HepG2 (cell line): ENCODE measurements at regions not wholly inside any gene's neighbourhood (a gene's known extent, or its start where the extent isn't known, plus 50 kb on each side); places are given as distances from the start of the nearest gene placed in this dataset.

ENCODE experiments used
- ATAC-seq: fragments of 200-7000 bp; cut with Tn5 transposase; 3 replicates; pipeline ENCODE4 v1.9.1; 2020; ENCODE audit warnings: mild to moderate bottlenecking, moderate library complexity
- BruUV-seq: library from RNA; stranded (reverse); fragments of 400-500 nt; replicated peaks from 2 replicates; lab custom pipeline; 2021; lab: Mats Ljungman, UMichigan
- CTCF ChIA-PET: fragments of 300-600 bp; formaldehyde crosslinking; extraction: SDS; loops from one replicate; lab custom pipeline; 2021; ENCODE audit warnings: low total read pairs, inconsistent platforms, low intra/inter-chr PET ratio; lab: Yijun Ruan, JAX
- POLR2A ChIA-PET: fragments of 350-600 bp; sonication (Branson Sonifier 250); formaldehyde crosslinking; loops from one replicate; lab custom pipeline; 2020; ENCODE audit warnings: antibody characterized with exemption, inconsistent platforms; lab: Yijun Ruan, JAX
- DNase-seq: peaks from one replicate; pipeline ENCODE4 v3.0.0-alpha.2; 2015; ENCODE audit warnings: low spot score
- FAIRE-seq: peaks from 3 replicates; lab custom pipeline; 2011; peaks lifted over from hg19 to GRCh38; lab: Jason Lieb, UNC
- H2AFZ ChIP-seq: one replicate; pipeline ENCODE4 v1.6.1; 2011; ENCODE audit warnings: low read length, inconsistent platforms
- H3K27ac ChIP-seq: fragments of 300-600 bp; 3 replicates; pipeline ENCODE4 v1.8.0; 2011; ENCODE audit warnings: mixed run types, mild to moderate bottlenecking, mixed read lengths, low read length, inconsistent platforms; ENCODE audit not compliant: insufficient read depth; ENCODE audit errors: extremely low read length
- H3K27me3 ChIP-seq, 2 experiments: fragments of 200-600 bp in 1 of 2; 2 replicates in 1 of 2; 3 replicates in 1 of 2; pipeline versions ENCODE4 v1.6.0 to v1.8.0; 2011; ENCODE audit warnings: low read length in 2 of 2, mild to moderate bottlenecking in 2 of 2, moderate library complexity in 2 of 2, inconsistent platforms in 1 of 2; ENCODE audit not compliant: insufficient read depth in 2 of 2, control insufficient read depth in 1 of 2
- H3K36me3 ChIP-seq, 2 experiments: fragments of 200-600 bp in 1 of 2; replicated peaks in 1 of 2; 2 replicates in 1 of 2; 3 replicates in 1 of 2; pipeline versions ENCODE4 v1.5.1 to v1.8.0; 2011; ENCODE audit warnings: low read length in 2 of 2, inconsistent platforms in 1 of 2; ENCODE audit not compliant: insufficient read depth in 2 of 2, control insufficient read depth in 1 of 2
- H3K4me1 ChIP-seq: 2 replicates; pipeline ENCODE4 v1.5.1; 2012; ENCODE audit warnings: low read length, inconsistent platforms; ENCODE audit not compliant: insufficient read depth
- H3K4me2 ChIP-seq: 2 replicates; pipeline ENCODE4 v1.6.0; 2011; ENCODE audit warnings: low read depth, low read length, inconsistent platforms
- H3K4me3 ChIP-seq, 3 experiments: fragments of 200-600 bp in 1 of 3; sonication (generic), shearing (Covaris generic) in 1 of 3; replicated peaks in 1 of 3; 2 replicates each; pipeline ENCODE4 v1.5.1; 2011 to 2016; ENCODE audit warnings: low read length in 3 of 3, inconsistent platforms in 2 of 3, low read depth in 2 of 3, mild to moderate bottlenecking in 2 of 3, control low read depth in 1 of 3, mixed read lengths in 1 of 3; ENCODE audit not compliant: insufficient read depth in 1 of 3
- H3K79me2 ChIP-seq: one replicate; pipeline ENCODE4 v1.6.1; 2011; ENCODE audit warnings: low read length, inconsistent platforms; ENCODE audit not compliant: insufficient read depth
- H3K9ac ChIP-seq: 2 replicates; pipeline ENCODE4 v1.6.0; 2011; ENCODE audit warnings: mild to moderate bottlenecking, low read depth, low read length, inconsistent platforms; ENCODE audit not compliant: insufficient read depth
- H3K9me3 ChIP-seq: 2 replicates; pipeline ENCODE4 v1.5.1; 2012; ENCODE audit warnings: mild to moderate bottlenecking, low read length
- H4K20me1 ChIP-seq: 2 replicates; pipeline ENCODE4 v1.6.0; 2011; ENCODE audit warnings: inconsistent platforms, mild to moderate bottlenecking, low read length, moderate library complexity; ENCODE audit not compliant: insufficient read depth
- GABPB1 ChIP-seq: IDR thresholded peaks from 2 replicates; pipeline ENCODE4 v1.6.1; 2016; ENCODE audit warnings: mild to moderate bottlenecking, missing genetic modification reagents, moderate library complexity, missing compliant biosample characterization
- IKZF4 ChIP-seq: sonication (generic); formaldehyde crosslinking; IDR thresholded peaks from 2 replicates; pipeline ENCODE4 v1.5.1; 2020; ENCODE audit warnings: borderline replicate concordance, mild to moderate bottlenecking, low read depth, missing genetic modification reagents; ENCODE audit errors: not compliant biosample characterization
- KLF12 ChIP-seq: sonication (generic); formaldehyde crosslinking; IDR thresholded peaks from 2 replicates; pipeline ENCODE4 v1.4.0; 2020; ENCODE audit warnings: missing genetic modification reagents, borderline replicate concordance
- NFKBIZ ChIP-seq: IDR thresholded peaks from 2 replicates; pipeline ENCODE4 v1.6.1; 2018; ENCODE audit warnings: missing genetic modification reagents, missing compliant biosample characterization
- ZNF713 ChIP-seq: sonication (generic); formaldehyde crosslinking; IDR thresholded peaks from 2 replicates; pipeline ENCODE4 v1.4.0; 2020; ENCODE audit warnings: mild to moderate bottlenecking, missing genetic modification reagents
- ZNF883 ChIP-seq: sonication (generic); formaldehyde crosslinking; IDR thresholded peaks from 2 replicates; pipeline ENCODE4 v1.5.1; 2020; ENCODE audit warnings: mild to moderate bottlenecking, missing genetic modification reagents; ENCODE audit errors: not compliant biosample characterization
- WGBS: methylation state at CpG from one replicate; pipeline ENCODE4 v1.1.6; 2017; ENCODE audit warnings: low lambda C conversion rate; 5-methylcytosine and 5-hydroxymethylcytosine counted together
- in situ Hi-C: cut with HindIII; loops from 2 replicates; pipeline ENCODE4 v1.10.0; 2017; ENCODE audit warnings: low pct_unique_long_range_greater_than_20kb; ENCODE audit not compliant: extremely low pct_ligation_motif_present
- intact Hi-C: fragments of 100-400 bp; cut with micrococcal nuclease; formaldehyde crosslinking; loops from one replicate; pipeline ENCODE4 v1.10.0; 2022; ENCODE audit not compliant: unreplicated experiment
- TF ChIP-seq, protein P1 (sequence below): sonication (generic); formaldehyde crosslinking; IDR thresholded peaks from 2 replicates; pipeline ENCODE4 v1.4.0; 2020; ENCODE audit warnings: mild to moderate bottlenecking, missing genetic modification reagents
- TF ChIP-seq, protein P2 (sequence below): sonication (generic); formaldehyde crosslinking; IDR thresholded peaks from 2 replicates; pipeline ENCODE4 v1.5.0; 2020; ENCODE audit warnings: missing genetic modification reagents, mild to moderate bottlenecking, borderline replicate concordance
- TF ChIP-seq, protein P3 (sequence below): sonication (generic); formaldehyde crosslinking; IDR thresholded peaks from 2 replicates; pipeline ENCODE4 v1.9.0; 2022; ENCODE audit warnings: low read depth, missing genetic modification reagents

DNA sequence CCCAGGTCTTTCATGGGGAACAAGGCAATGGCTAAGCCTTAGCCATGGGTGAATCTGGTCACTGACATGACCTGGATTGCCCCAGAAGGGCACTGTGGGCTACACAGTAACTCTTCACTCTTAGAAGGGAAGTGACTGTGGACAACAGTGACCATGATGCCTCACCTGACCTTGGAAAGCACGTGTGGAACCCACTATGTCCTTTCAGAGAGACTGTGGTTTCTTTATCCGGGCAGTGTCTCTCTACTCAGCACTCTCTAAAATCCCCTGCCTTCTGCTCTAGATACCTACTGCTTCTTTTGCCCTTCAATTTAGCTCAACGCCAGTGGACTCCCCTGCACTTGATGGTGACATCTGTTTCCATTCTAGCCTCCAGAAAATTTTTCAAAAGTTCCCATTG, 66.1 kb upstream of the ANKFN1 start (continued):
- TF ChIP-seq ZNF713 (CRISPR knock-in tag) = no peak

DNA sequence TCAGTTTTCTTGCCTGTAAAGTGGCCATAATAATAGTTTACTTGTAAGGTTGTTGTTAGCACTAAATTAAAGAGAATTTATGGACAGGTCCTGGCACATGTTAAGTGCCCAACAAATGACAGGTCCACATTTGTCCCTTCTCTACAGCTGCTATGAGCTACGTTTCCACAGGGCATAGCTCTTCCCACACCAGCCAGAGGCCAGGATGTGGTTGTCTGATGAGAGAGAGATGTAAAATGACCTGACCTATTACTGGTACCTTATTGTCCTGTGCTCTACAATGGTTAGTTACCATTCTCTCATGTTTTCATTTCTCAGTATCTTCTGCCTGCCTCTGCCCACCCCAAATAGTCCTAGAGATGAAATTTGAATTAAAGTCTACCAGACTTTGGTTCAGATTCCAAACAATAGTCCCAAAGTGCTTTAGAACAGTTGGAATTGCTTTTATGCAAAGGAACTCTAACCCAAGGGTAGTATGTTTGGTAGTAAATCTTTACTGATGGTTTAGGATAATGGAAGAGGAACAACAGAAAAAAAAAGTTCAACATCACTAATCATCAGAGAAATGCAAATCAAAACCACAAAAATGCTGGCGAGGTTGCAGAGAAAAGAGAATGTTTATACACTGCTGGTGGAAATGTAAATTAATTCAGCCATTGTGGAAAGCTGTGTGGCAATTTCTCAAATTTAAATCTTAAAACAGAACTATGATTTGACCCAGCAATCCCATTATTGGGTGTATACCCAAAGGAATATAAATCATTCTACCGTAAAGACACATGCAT, 57.1 kb upstream of the ANKFN1 start:
- TF ChIP-seq ZNF883 (CRISPR knock-in tag) = no peak
- TF ChIP-seq, protein P1, sequence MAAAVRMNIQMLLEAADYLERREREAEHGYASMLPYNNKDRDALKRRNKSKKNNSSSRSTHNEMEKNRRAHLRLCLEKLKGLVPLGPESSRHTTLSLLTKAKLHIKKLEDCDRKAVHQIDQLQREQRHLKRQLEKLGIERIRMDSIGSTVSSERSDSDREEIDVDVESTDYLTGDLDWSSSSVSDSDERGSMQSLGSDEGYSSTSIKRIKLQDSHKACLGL (CRISPR knock-in tag) = no peak
- TF ChIP-seq, protein P2, sequence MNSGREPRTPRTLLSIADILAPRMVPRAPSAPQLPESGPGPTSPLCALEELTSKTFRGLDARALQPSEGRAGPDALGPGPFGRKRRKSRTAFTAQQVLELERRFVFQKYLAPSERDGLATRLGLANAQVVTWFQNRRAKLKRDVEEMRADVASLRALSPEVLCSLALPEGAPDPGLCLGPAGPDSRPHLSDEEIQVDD (CRISPR knock-in tag) = no peak
- H3K9ac ChIP-seq = no peak overlapping the region
- intact Hi-C loops = no loop called here
- ChIA-PET POLR2A (no interaction called here), CTCF (no interaction called here)
- H3K9me3 ChIP-seq = no peaks in the 10 kb centered on the region
- no peaks in the 10 kb centered on the region for H3K27me3 ChIP-seq
- no peak overlapping the region for H3K4me3 ChIP-seq
- no peak overlapping the region for H2AFZ ChIP-seq
- FAIRE-seq (no peak), ATAC-seq (no peak), DNase-seq (no peak)
- WGBS = under 1% methylated on average over 3 of the region's 3 CpGs
- in situ Hi-C loops = no loop called here
- H3K27ac ChIP-seq = no peak overlapping the region
- H3K79me2 ChIP-seq = no peaks in the 10 kb centered on the region
- no TSS peak for BruUV-seq
- H3K4me1 ChIP-seq = no peaks in the 10 kb centered on the region
- H4K20me1 ChIP-seq = no peaks in the 10 kb centered on the region
- no peak overlapping the region for H3K4me2 ChIP-seq
- H3K36me3 ChIP-seq = no peaks in the 10 kb centered on the region

DNA sequence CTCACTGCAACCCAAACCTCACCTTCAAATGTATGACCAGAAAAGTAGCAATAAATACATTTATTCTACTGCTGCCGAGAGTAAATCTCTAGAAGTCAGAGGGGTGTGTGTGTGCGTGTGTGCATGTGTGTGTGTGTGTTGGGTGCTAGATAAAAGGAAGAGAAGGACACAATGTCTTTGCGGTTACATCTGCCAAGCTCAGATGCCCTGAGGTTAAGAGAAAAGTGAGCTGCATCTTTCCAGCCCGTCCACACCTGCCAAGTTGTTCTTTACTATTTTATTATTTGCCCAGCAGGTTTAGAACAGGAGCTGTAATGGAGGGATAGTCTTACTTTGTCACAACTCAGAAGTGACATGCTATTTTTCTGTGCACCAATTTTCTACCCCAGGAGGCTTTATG, 54.5 kb upstream of the ANKFN1 start:
- H3K4me1 ChIP-seq = no peaks in the 10 kb centered on the region
- in situ Hi-C loops = no loop called here
- no peak overlapping the region for H3K27ac ChIP-seq
- DNase-seq (no peak), ATAC-seq (no peak), FAIRE-seq (no peak)
- ChIA-PET POLR2A (no interaction called here), CTCF (no interaction called here)
- no peak overlapping the region for H3K4me2 ChIP-seq
- no peaks in the 10 kb centered on the region for H3K36me3 ChIP-seq
- no peaks in the 10 kb centered on the region for H3K79me2 ChIP-seq
- 0% methylated on average over 4 of the region's 4 CpGs for WGBS
- BruUV-seq = no TSS peak
- H2AFZ ChIP-seq = no peak overlapping the region
- no peaks in the 10 kb centered on the region for H3K9me3 ChIP-seq
- H3K9ac ChIP-seq = no peak overlapping the region
- H3K27me3 ChIP-seq = no peaks in the 10 kb centered on the region
- intact Hi-C loops = no loop called here
- H3K4me3 ChIP-seq = no peak overlapping the region
- TF ChIP-seq, protein P3, sequence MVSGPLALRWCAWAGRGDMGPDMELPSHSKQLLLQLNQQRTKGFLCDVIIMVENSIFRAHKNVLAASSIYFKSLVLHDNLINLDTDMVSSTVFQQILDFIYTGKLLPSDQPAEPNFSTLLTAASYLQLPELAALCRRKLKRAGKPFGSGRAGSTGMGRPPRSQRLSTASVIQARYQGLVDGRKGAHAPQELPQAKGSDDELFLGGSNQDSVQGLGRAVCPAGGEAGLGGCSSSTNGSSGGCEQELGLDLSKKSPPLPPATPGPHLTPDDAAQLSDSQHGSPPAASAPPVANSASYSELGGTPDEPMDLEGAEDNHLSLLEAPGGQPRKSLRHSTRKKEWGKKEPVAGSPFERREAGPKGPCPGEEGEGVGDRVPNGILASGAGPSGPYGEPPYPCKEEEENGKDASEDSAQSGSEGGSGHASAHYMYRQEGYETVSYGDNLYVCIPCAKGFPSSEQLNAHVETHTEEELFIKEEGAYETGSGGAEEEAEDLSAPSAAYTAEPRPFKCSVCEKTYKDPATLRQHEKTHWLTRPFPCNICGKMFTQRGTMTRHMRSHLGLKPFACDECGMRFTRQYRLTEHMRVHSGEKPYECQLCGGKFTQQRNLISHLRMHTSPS (CRISPR knock-in tag) = no peak
- TF ChIP-seq GABPB1 (no peak), NFKBIZ (CRISPR knock-in tag) (no peak), KLF12 (no peak), IKZF4 (CRISPR knock-in tag) (no peak)
- H4K20me1 ChIP-seq = no peaks in the 10 kb centered on the region
